ENCODE measurements at regions not wholly inside any gene's neighbourhood (a gene's known extent, or its start where the extent isn't known, plus 50 kb on each side); places are given as distances from the start of the nearest gene placed in this dataset.
A peak's percentile ranks its signal among the peaks of the same experiment; 100 is the strongest.

DNA sequence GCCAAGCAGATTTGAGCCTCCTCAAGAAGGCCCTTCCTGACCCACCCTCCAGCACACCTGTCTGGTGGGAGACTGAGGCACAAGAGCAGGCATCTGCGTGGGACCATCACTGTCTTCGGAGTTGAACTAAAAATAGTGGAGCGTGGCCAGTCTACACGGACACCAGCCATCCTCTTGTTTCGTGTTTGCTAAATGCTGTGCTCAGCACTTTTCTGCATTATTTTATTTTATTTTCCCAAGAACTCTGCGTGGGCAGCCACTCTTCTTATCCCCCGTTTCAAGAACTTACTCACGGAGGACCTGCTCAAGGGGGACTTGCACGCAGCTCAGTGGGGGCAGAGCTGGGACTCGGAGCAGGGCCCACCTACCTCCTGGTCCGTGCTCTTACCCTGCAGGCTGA is 60.8 kb downstream of the SOCS3 start:
- H3K14ac ChIP-seq (replicated peaks; ENCODE audit: low read depth, low read length), result no peak overlapping the region
- POLR2A ChIA-PET (ENCODE audit: unreplicated experiment), result no interaction called here

More for the DNA sequence above, 60.8 kb downstream of the SOCS3 start:
- H3K23ac ChIP-seq (ENCODE audit: low read depth, low read length), result no peak overlapping the region
- H3K4ac ChIP-seq (ENCODE audit: low read depth, low read length), result no peak overlapping the region
- H2BK120ac ChIP-seq (ENCODE audit: low read depth, low read length), result no peak overlapping the region
- H4K8ac ChIP-seq (ENCODE audit: low read depth in 2 of 2, low read length in 2 of 2), result no peak overlapping the region
- H4K20me1 ChIP-seq (ENCODE audit: insufficient read depth, low read length), result no peaks in the 10 kb centered on the region
- H3K27me3 ChIP-seq (ENCODE audit: control insufficient read depth, insufficient read depth, low read length), result no peaks in the 10 kb centered on the region
- dilution Hi-C loops (cut with HindIII; ENCODE audit: low sequenced_read_pairs, unreplicated experiment), result no loop called here
- no peak overlapping the region for H3K27ac ChIP-seq (ENCODE audit: insufficient read depth, low read length)
- in situ Hi-C loops (cut with MboI; ENCODE audit: low sequenced_read_pairs), result loop anchor here (10.0 kb wide), 1 partner anchor 126 kb away; no protein-coding TSS in a partner anchor
- H3K4me2 ChIP-seq (ENCODE audit: low read depth, low read length), result no peak overlapping the region
- DNase-seq, result no peak
- H2AFZ ChIP-seq (replicated peaks; ENCODE audit: low read length, poor library complexity), result no peak overlapping the region
- no peak overlapping the region for H3K4me3 ChIP-seq (ENCODE audit: insufficient read depth, low read depth, low read length)
- 0 out of 2 replicates have a peak overlapping the region, but pooled peaks have one; percentile 14 for H2AK5ac ChIP-seq (ENCODE audit: low read depth, low read length)
- intact Hi-C loops (cut with micrococcal nuclease), result no loop called here
- WGBS, 2 experiments (ENCODE audit: extremely low coverage in 2 of 2, insufficient read length in 1 of 2), result 68% methylated on average over 4 of the region's 11 CpGs; no CpG with 5 or more reads in 1 of the 2 experiments
- H3K9me3 ChIP-seq (ENCODE audit: control insufficient read depth, insufficient read depth, low read length), result no peaks in the 10 kb centered on the region
- no peak overlapping the region for H3K18ac ChIP-seq (ENCODE audit: low read depth, low read length)
- H2BK5ac ChIP-seq (ENCODE audit: low read depth, low read length, poor library complexity, severe bottlenecking), result no peak overlapping the region
- no peaks in the 10 kb centered on the region for H3K36me3 ChIP-seq (ENCODE audit: control insufficient read depth, insufficient read depth, low read length)
- no peak overlapping the region for H2AK9ac ChIP-seq (replicated peaks; ENCODE audit: low read depth, low read length, poor library complexity)
- H3K4me1 ChIP-seq (ENCODE audit: control insufficient read depth, insufficient read depth, low read length), result peaks cover 2% of the 10 kb centered on the region; the same call in 1 of the 2 replicates
- no peak for ATAC-seq (ENCODE audit: low read depth)
- H3K9me1 ChIP-seq (ENCODE audit: insufficient read depth, low read length), result no peaks in the 10 kb centered on the region
- no TSS peak for BruUV-seq (replicated peaks)
- no peak overlapping the region for H3K9ac ChIP-seq (ENCODE audit: low read depth, low read length)
- H3K56ac ChIP-seq (ENCODE audit: extremely low read depth, insufficient read depth, low read length), result no peak overlapping the region
- no peak overlapping the region for H2BK15ac ChIP-seq (ENCODE audit: low read depth, low read length)
- H2BK20ac ChIP-seq (ENCODE audit: low read depth, low read length), result no peak overlapping the region
- H4K5ac ChIP-seq (ENCODE audit: low read depth, low read length), result no peak overlapping the region
- CTCF ChIA-PET, result no interaction called here
- TF ChIP-seq NFE2L2 (IDR thresholded peaks at IDR 0.05; ENCODE audit: low read depth, low read length) (no peak), MAFK (IDR thresholded peaks at IDR 0.05; ENCODE audit: low read depth, low read length) (peak; percentile 97)
- no peaks in the 10 kb centered on the region for H3K79me1 ChIP-seq (ENCODE audit: low read depth in 1 of 2, low read length in 2 of 2)
- H4K91ac ChIP-seq (ENCODE audit: insufficient read depth, low read depth, low read length), result no peak overlapping the region

Data from IMR-90 (cell line).